Ecto neural progenitor cell (in vitro differentiated cells): ENCODE measurements at regions not wholly inside any gene's neighbourhood (a gene's known extent, or its start where the extent isn't known, plus 50 kb on each side); places are given as distances from the start of the nearest gene placed in this dataset.
"Not testable (repeated sequence)": the region's sequence is repeated elsewhere in the genome, so short reads cannot be mapped to it uniquely, and the experiment has no call there.

ENCODE experiments used
- DNase-seq: peaks from one replicate; pipeline ENCODE4 v3.0.0-alpha.2; 2018; ENCODE audit warnings: low spot score

DNA sequence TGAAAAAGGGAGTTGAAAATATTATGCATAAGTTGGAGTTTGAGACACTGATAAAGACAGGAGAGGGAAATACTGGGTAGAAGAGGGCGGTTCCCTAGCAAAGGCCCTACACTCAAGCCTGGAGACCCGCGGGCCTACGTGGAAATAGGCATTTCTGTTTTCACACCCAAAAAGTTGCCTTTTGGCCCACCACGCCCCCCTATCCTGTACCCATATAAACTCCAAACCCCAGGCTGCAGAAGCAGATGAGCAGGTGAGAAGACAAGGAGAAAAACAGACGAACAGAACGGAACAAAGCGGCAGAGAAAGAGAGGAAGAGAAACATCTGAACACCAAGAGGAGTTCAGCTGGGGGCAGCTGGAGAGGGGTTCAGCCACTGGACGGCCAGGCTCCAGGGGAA, 177.9 kb downstream of the GALC start:
- DNase-seq = no peak

GRCh38 chr14:87813686-87814085, 179.3 kb downstream of the GALC start:
- no peak for DNase-seq

DNA sequence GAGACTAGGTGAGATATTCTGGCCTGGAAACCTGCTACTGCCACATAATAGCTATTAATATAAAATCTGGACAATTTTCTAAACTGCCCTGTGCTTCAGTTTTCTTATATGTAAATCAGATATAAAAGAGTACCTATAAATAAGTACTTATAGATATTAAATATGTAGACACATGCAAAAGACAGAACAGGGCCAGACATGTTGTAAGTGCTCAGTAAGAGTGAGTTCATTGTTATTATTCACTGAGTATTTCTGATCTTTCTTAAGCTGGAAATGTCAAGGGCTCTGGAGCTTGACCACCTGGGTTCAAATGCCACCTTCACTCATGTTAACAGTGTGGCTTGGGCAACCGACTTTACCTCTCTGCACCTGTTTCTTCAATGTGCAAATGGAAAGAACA, 179.8 kb downstream of the GALC start:
- no peak for DNase-seq

GRCh38 chr14:87811246-87811645, 181.7 kb downstream of the GALC start:
- no peak for DNase-seq

GRCh38 chr14:87810711-87811110, 182.3 kb downstream of the GALC start:
- DNase-seq = no peak

GRCh38 chr14:87809261-87809660, 183.7 kb downstream of the GALC start:
- no peak for DNase-seq

DNA sequence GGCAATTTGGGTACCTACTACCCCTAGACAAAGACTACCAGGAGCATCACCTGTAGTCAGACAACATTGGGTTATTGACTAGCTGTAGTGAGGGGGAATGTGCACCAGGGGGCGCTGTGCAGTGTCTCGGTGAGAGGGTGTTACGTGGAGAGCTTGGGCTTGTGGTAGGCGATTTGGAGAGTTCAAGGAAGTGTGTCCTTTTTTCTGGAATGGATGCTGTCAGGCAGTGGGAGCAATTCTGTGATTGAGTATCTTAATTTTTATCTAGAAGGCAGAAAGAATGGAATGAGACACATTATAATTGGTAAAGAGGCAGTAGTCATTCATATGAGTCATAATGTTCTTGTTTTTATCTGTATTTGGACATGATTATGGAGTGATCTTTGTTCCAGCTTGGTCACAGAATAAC, 187.7 kb downstream of the GALC start:
- DNase-seq = peak; percentile 55

- DNase-seq = no peak
These were observed 192.8 kb downstream of the GALC start for GRCh38 chr14:87800216-87800615.

DNA sequence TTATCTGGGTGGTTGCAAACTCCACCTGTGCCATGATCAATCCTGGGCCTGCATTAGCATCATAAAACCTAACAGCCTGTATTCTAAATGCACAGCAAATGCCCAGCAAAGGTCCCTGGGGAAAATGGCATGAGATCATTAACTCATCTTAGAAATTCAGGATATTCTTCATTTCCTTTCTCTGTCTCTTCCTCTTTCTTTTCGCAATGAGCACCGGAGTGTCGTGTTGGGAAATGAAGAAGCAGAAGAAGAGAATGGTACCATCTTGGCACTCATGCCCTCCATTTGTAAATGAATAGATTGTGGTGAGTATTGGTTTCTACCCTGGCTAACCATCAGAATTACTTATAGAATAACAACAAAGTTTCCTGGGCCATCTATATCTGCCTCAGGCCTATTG, 193.6 kb downstream of the GALC start:
- no peak for DNase-seq

DNA sequence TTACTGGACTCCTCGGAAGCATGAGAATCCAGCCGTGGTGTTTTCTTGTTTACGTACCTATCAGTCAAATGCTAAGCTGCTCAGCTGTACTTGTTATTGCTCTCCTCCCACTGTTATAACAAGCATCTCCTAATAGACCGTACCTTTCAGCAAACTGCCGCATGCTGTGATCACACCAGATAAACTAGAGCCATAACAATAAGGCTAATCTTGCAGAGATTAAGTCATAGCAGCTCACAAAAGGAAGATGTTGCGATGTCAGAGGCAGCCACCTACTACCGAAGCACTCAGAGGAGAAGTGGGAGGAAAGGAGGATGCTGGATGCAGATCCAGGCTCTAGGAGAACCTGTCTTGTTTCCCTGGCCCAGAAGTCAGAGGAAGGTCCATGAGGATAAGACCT, 196.0 kb downstream of the GALC start:
- DNase-seq = no peak

DNA sequence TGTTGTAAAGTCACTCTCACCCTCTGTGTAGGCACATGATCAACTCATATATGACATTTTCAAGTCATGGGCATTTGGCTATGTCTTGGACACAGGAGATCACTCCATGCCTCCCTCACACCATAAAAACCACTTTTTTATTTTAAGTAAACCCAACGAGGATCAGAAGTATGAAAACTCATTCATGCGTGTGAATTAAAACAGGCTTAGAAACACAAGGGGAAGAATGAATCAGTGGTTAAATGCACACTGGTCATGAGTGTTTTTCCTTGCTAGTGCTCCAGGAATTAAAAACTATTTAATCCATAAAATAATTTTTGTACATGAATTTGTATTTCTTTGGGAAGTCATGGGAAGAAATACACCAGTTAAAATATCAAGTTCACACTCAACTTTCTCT, 198.4 kb downstream of the GALC start:
- no peak for DNase-seq

GRCh38 chr14:87785897-87786296, 207.1 kb downstream of the GALC start:
- no peak for DNase-seq

DNA sequence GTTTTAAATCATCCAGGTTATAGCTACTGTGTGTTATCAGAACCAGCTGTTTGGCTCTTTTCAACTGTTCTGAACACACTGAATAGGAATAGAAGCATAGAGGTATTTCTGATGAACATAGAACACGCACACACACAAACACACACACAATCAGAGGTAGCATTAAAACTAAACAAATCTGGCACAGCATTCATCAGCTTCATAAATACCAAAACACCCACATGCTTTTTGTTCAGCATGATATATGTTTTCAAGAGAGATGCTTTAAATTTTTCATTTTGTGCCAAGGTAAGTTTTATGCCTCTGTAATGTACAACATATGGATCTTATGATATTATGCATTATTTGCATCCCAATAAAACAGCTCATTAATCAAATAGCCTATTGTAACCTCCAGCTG, 208.6 kb downstream of the GALC start:
- no peak for DNase-seq

- DNase-seq = no peak
These were observed 209.9 kb downstream of the GALC start for GRCh38 chr14:87783071-87783470.

GRCh38 chr14:87772854-87773253, 220.1 kb downstream of the GALC start:
- no peak for DNase-seq

DNA sequence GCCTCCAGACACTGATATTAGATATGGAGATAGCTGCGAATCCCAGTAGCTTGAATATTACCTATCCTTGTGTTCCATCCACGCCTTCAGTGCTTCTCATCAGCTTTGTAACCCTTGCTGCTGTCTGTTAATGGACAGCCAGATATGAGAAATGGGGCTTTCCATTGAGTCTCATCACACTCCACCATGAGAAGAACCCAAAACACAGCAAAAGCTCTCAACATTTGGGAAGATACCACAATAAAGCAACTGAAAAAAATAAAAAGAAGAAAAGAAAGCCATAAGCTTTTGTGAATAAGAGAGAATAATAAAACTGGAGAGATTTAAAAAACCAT, 225.4 kb downstream of the GALC start:
- no peak for DNase-seq

DNA sequence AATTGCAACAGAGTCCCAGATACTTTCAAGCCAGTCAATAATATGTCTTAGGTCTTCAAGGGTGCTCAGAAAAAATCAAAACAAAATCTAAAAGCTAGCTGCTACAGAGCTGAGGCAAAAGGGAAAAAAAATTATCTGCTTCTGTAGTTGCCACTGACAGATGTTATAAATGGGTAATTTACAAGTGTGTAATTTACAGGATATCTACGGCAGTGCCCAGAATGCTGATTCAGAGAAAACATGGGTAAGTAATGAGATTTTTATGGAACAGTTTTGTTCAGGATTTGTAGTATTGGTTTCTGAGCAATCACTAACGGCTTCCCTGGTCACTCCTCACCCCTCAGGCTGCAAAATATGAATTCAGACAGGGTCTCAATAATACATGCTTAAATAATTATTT, 234.1 kb downstream of the GALC start:
- no peak for DNase-seq

DNA sequence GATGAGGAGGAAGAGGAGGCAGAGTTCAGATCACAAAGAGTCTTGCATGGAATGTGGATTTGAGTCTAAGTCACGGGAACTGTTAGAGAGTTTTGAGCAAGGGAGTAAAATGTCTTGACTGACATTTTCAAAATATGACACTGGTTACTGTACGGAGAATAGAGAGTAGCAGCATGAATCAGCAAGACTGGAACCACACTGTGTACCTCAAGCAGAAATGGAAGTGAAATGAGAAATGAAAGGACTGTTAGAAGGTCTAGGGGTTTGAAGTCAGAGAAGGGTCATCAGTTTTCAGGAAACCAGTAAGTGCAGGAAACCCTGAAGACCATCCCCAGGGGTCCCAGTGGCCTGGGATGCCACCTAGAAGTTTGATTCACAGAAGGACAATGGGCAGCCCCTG, 236.3 kb downstream of the GALC start:
- DNase-seq = no peak

GRCh38 chr14:87754520-87755223, 238.3 kb downstream of the GALC start:
- no peak for DNase-seq

DNA sequence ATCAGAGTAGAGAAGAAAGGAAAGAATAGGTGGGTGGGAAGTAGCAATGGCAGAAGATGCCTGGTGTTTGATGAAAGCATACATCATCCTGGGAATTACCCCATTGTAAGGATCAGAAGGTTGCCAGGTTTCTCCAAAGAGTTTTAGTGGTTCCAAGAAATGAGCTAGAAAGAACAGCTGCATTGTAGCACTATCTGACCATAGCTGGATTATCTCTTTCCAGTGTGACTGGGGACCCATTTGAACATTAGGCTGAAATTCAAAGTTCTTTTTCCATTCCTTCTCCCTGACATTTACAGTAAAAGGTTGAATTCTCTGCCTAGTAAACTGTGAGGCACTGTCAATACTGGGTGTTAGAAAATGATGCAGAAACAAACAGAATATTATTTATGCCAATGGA, 244.4 kb downstream of the GALC start:
- no peak for DNase-seq

DNA sequence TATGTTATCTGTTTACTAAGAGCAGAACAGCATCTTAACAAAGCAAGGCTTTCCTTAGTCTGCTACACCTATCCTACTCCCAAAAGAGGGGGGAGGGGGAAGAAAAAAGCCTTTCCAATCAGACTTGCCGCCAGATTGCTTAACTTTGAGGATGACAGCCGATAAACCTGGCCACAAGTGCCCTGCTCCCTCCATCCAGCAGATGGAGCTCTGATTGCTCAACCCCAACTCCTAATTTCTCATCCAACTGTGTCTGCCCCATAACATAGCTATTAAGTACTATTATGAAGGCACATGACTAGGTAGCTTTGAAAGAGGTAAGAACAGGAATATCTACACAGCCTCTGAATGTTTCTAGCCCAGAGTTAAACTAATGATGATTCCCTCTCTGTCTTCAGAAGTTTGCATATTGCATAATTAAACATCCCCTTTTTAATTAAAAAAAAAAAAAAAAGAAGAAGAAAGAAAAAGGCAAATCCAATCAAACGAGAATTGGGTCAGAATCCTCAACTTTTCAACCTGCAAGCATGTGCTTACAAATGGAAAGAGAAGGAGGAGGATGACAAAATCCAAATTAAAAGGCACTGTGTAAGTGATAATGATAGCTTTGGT, 247.4 kb downstream of the GALC start:
- DNase-seq = peak; percentile 51

GRCh38 chr14:87734577-87735360, 258.2 kb downstream of the GALC start:
- not testable (repeated sequence) for DNase-seq

DNA sequence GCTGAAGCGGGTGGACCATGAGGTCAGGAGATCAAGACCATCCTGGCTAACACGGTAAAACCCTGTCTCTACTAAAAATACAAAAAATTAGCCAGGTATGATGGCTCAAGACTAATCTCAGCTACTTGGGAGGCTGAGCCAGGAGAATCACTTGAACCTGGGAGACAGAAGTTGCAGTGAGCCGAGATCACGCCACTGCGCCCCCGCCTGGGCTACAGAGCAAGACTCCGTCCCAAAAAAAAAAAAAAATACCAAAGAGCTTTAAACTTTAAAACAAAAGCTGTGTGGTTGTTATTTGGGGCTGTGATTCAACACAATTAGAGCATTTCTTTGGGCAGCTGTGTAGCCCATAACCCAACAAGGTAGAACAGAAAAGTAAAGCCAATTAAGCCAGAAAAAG, 259.9 kb downstream of the GALC start:
- not testable (repeated sequence) for DNase-seq
